HG03354 (cell line): ENCODE measurements at regions not wholly inside any gene's neighbourhood (a gene's known extent, or its start where the extent isn't known, plus 50 kb on each side); places are given as distances from the start of the nearest gene placed in this dataset.
"Not testable (repeated sequence)": the region's sequence is repeated elsewhere in the genome, so short reads cannot be mapped to it uniquely, and the experiment has no call there.

Experiments used
- ATAC-seq: cut with Tn5 transposase; IDR thresholded peaks from one replicate; pipeline ENCODE4 v1.9.1; 2021; ENCODE audit warnings: mild to moderate bottlenecking; ENCODE audit not compliant: unreplicated experiment, poor library complexity, severe bottlenecking

- ATAC-seq: no peak
These were observed 179.2 kb upstream of the PHACTR1 start for GRCh38 chr6:12537389-12537788.

DNA sequence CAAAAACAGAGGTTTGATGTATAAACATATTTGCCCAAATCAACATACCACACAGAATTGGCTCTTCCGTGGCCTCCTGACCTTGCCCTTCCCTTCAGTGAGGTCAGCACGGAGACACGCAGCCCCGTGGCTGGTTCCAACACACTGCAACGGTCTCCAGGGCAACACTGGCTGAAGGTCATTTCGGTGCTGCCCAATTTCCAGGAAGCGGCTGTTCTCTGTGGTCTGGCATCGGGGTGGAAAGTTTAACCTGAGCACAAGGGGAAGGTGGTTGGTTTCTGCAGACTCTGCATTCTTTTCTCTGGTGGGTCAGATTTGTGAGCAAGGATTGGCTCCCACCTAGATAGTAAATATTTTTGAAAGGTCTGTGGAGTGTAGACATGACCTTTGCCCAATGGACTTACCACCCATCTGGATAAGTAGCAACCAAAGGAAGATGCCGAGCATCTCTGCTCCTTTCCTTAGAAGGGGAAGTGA is 177.6 kb upstream of the PHACTR1 start:
- no peak for ATAC-seq

GRCh38 chr6:12542319-12543115 is 174.1 kb upstream of the PHACTR1 start:
- not testable (repeated sequence) for ATAC-seq

DNA sequence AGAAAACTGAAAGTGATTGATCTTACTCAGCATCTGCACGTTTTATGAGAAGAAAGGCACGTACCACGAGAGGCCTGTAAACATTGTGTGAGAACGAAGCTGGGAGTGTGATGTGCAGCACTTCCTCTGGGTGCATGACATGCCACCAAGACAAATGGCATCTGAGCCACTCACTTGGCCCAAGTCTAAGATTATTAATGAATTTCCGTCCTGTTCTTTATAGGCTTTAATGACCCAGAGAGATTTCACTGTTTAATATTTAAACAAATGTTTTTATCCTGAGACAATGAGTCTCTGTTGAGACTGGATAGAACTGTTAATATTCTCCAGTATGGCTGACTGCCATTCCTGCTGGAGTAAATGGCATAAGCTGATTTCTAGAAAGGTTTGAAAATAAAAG is 172.6 kb upstream of the PHACTR1 start:
- no peak for ATAC-seq

DNA sequence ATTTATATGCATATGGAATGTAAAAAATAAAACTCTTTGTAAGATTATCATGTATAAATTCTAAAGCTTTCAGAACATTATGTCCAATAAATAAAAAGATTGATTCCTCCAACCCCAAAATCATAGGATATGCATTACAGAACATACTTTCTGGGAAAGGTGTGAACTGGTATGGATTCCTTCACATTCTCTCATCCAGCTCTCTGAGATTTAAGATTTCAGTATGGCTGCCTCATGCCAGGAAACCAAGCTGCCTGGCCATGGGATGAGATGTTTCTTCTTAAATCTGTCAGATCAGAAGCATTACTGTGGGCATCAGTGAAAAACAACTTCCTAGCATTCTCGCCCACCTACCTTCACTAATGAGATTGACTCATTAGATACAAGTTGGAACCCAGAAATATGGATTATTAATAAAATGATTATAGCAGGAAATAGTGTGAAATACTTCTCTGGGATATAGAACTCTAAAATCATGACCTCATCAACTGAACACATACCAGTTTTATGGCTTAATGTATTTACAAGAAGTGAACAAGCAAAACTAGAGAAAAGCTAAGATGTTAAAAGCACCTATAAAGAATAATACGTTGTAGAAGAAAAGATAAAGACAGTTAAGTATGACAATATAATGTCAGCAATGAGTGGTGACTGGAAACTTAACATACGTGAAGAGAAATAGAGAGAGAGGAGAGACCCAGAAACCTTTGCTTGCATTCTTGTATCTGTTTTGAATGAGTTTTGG is 171.6 kb upstream of the PHACTR1 start:
- ATAC-seq: no peak

- ATAC-seq: no peak
These were observed 170.8 kb upstream of the PHACTR1 start for GRCh38 chr6:12545619-12546409.

- no peak for ATAC-seq
These were observed 170.1 kb upstream of the PHACTR1 start for GRCh38 chr6:12546410-12547002.

DNA sequence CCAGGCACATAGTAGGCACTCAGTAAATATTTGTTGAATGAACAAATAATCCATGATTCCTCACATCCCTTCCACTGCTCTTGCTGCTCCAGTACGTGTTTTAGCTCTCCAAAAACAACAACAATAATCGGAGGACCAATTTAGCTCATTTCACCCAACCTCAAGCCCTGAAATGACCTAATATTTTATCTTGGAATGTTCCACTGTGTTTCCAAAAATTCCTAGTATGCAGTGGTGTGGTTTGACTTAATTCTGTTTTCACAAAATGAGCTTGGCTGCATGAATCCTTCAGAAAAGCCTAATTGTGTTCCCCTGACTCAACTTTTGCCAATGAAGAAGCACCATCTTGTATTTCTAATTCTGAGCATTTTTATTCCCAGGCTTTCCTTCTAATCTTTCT is 168.0 kb upstream of the PHACTR1 start:
- ATAC-seq: no peak

DNA sequence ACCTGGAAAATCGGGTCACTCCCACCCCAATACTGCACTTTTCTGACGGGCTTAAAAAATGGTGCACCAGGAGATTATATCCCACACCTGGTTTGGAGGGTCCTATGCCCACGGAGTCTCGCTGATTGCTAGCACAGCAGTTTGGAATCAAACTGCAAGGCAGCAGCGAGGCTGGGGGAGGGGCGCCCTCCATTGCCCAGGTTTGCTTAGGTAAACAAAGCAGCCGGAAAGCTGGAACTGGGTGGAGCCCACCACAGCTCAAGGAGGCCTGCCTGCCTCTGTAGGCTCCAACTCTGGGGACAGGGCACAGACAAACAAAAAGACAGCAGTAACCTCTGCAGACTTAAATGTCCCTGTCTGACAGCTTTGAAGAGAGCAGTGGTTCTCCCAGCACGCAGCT is 167.1 kb upstream of the PHACTR1 start:
- ATAC-seq: not testable (repeated sequence)

DNA sequence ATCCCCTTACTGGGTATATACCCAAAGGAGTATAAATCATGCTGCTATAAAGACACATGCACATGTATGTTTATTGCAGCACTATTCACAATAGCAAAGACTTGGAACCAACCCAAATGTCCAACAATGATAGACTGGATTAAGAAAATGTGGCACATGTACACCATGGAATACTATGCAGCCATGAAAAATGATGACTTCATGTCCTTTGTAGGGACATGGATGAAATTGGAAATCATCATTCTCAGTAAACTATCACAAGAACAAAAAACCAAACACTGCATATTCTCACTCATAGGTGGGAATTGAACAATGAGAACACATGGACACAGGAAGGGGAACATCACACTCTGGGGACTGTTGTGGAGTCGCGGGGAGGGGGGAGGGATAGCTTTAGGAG is 161.7 kb upstream of the PHACTR1 start:
- ATAC-seq: not testable (repeated sequence)

- no peak for ATAC-seq
These were observed 161.3 kb upstream of the PHACTR1 start for GRCh38 chr6:12555267-12555666.

GRCh38 chr6:12555781-12556180 is 160.8 kb upstream of the PHACTR1 start:
- ATAC-seq: no peak

DNA sequence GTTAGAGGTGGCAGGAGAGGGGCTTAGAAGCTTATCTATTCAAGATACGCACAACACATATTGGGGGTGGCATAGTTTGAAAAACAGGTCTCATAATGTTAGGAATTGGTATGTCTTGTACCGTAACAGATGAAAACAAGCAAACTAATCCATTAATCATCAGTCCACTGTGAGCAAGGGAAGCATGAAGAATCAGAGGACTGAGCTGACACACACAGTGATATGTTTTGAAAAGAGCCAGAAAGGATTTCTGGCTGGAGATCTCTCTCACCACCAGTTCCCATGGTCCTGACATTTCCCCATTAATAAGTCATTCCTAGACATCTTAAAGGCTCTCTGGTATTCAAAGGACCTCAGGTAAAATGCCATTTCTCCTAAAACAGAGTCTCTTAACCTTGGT is 158.8 kb upstream of the PHACTR1 start:
- ATAC-seq: no peak

GRCh38 chr6:12560315-12560714 is 156.3 kb upstream of the PHACTR1 start:
- ATAC-seq: no peak

DNA sequence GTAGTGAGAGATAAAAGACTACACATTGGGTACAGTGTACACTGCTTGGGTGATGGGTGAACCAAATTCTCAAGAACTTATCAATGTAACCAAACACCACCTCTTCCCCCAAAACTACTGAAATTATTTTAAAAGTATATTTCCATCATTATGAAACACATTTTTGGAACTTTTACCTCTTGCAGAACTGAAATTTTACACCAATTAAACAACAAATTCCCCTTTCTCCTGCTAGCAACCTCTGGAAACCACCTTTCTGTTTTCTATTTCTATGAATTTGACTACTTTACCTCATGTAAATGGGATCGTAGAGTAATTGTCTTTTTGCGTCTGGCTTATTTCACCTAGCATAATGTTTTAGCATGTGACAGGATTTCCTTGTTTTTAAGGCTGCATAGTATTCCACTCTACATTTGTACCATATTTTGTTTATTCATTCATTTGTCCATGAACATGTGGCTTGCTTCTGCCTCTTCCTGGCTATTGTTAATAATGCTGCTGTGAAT is 149.9 kb upstream of the PHACTR1 start:
- ATAC-seq: no peak

DNA sequence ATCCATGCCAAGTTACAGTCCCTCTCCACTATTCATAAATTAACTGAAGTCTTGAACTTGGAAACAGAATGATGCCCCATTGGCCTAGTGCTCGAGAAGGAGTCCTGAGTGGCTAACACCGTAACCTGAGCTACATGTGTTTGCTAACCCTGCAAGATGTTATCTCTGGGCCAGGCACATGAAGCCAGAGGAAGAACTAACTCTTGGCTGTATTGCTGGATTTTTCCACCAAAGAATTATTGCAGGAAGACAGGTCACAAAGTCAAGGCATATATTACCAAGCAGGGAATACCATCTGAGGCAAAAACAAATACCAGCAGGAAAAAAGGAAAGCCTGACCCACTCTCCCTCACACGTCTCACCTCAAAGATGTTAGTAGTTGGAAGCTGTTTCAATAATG is 148.9 kb upstream of the PHACTR1 start:
- ATAC-seq: no peak

DNA sequence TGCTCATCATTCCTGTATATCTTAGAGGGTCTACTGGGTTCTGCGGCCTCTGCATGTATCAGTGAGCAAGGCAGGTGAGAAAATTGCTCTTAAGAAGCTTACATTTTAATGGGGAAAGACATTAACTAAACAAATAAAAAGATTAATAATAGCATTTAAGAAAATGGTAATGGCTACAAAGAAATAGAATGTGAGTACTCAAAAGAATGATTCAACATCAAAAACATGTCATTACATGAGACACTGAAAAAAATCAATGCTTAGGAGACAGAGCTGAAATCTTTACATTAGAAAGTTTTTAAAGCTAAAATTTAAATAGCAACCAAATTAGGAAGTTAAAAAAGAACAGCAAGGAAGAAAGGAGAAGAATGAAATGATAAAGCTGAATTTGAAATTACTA is 146.9 kb upstream of the PHACTR1 start:
- no peak for ATAC-seq

- no peak for ATAC-seq
These were observed 146.0 kb upstream of the PHACTR1 start for GRCh38 chr6:12570461-12571030.
